BLaER1 (cell line): ENCODE measurements at regions not wholly inside any gene's neighbourhood (a gene's known extent, or its start where the extent isn't known, plus 50 kb on each side); places are given as distances from the start of the nearest gene placed in this dataset.

ENCODE experiments used
- H3K27ac ChIP-seq: shearing (Covaris generic); formaldehyde crosslinking; 2 replicates; pipeline ENCODE4 v1.8.1; 2022
- H3K27me3 ChIP-seq: shearing (Covaris generic); formaldehyde crosslinking; 2 replicates; pipeline ENCODE4 v1.8.1; 2022
- H3K36me3 ChIP-seq: shearing (Covaris generic); formaldehyde crosslinking; 2 replicates; pipeline ENCODE4 v1.8.1; 2022
- H3K4me1 ChIP-seq: shearing (Covaris generic); formaldehyde crosslinking; 2 replicates; pipeline ENCODE4 v1.8.1; 2022
- H3K4me2 ChIP-seq: shearing (Covaris generic); formaldehyde crosslinking; 2 replicates; pipeline ENCODE4 v1.8.1; 2022
- H3K4me3 ChIP-seq: shearing (Covaris generic); formaldehyde crosslinking; 2 replicates; pipeline ENCODE4 v1.8.1; 2022
- H3K9ac ChIP-seq: shearing (Covaris generic); formaldehyde crosslinking; 2 replicates; pipeline ENCODE4 v1.8.1; 2022
- H3K9me3 ChIP-seq: shearing (Covaris generic); formaldehyde crosslinking; 2 replicates; pipeline ENCODE4 v1.8.1; 2022
- H4K20me1 ChIP-seq: shearing (Covaris generic); formaldehyde crosslinking; 2 replicates; pipeline ENCODE4 v1.8.1; 2022
- Cebpa-rat ChIP-seq: shearing (Covaris generic); IDR thresholded peaks from 2 replicates; pipeline ENCODE4 v1.8.1; 2022

- Histone ChIP-seq H3K9me3 (no peaks in the 10 kb centered on the region), H3K4me1 (peaks cover 73% of the 10 kb centered on the region)
- TF ChIP-seq Cebpa-rat, result no peak
Observed at GRCh38 chr1:4021974-4022268, 121.8 kb upstream of the C1orf174 start.

GRCh38 chr1:4022715-4023114 lies 122.6 kb upstream of the C1orf174 start:
- Histone ChIP-seq H3K36me3 (no peaks in the 10 kb centered on the region), H3K4me2 (peak overlapping the region; percentile 85), H3K4me3 (no peak overlapping the region), H4K20me1 (no peaks in the 10 kb centered on the region), H3K27me3 (no peaks in the 10 kb centered on the region), H3K27ac (0 out of 2 replicates have a peak overlapping the region, but pooled peaks have one; percentile 4), H3K9ac (no peak overlapping the region), H3K4me1 (peaks cover 72% of the 10 kb centered on the region), H3K9me3 (no peaks in the 10 kb centered on the region)
- TF ChIP-seq Cebpa-rat, result no peak

More at GRCh38 chr1:4021974-4022268, 121.8 kb upstream of the C1orf174 start:
- Histone ChIP-seq H3K4me3 (no peak overlapping the region), H3K36me3 (no peaks in the 10 kb centered on the region), H3K27ac (no peak overlapping the region), H4K20me1 (no peaks in the 10 kb centered on the region), H3K4me2 (no peak overlapping the region), H3K9ac (no peak overlapping the region), H3K27me3 (no peaks in the 10 kb centered on the region)

GRCh38 chr1:4023678-4024077 lies 123.6 kb upstream of the C1orf174 start:
- Histone ChIP-seq H3K4me2 (peak overlapping the region; percentile 85), H4K20me1 (no peaks in the 10 kb centered on the region), H3K27me3 (no peaks in the 10 kb centered on the region), H3K9me3 (no peaks in the 10 kb centered on the region), H3K36me3 (no peaks in the 10 kb centered on the region), H3K4me1 (peaks cover 72% of the 10 kb centered on the region), H3K4me3 (no peak overlapping the region), H3K27ac (peak overlapping the region; percentile 38; the same call in 1 of the 2 replicates), H3K9ac (0 out of 2 replicates have a peak overlapping the region, but pooled peaks have one; percentile 10)
- no peak for TF ChIP-seq Cebpa-rat

- H4K20me1 ChIP-seq, result no peaks in the 10 kb centered on the region
- no peaks in the 10 kb centered on the region for H3K9me3 ChIP-seq
- H3K27me3 ChIP-seq, result no peaks in the 10 kb centered on the region
- no peaks in the 10 kb centered on the region for H3K36me3 ChIP-seq
- no peak for TF ChIP-seq Cebpa-rat
- H3K4me2 ChIP-seq, result peak overlapping the region; percentile 98
- H3K4me3 ChIP-seq, result no peak overlapping the region
- H3K9ac ChIP-seq, result no peak overlapping the region
- H3K4me1 ChIP-seq, result peaks cover 79% of the 10 kb centered on the region
- H3K27ac ChIP-seq, result no peak overlapping the region
Observed at GRCh38 chr1:4024811-4025210, 124.7 kb upstream of the C1orf174 start.

GRCh38 chr1:4025752-4026151 lies 125.7 kb upstream of the C1orf174 start:
- peak overlapping the region; percentile 98 for H3K4me2 ChIP-seq
- no peaks in the 10 kb centered on the region for H4K20me1 ChIP-seq
- H3K9me3 ChIP-seq, result peaks cover 3% of the 10 kb centered on the region; the same call in 1 of the 2 replicates
- no peaks in the 10 kb centered on the region for H3K36me3 ChIP-seq
- H3K4me1 ChIP-seq, result peaks cover 83% of the 10 kb centered on the region
- no peaks in the 10 kb centered on the region for H3K27me3 ChIP-seq
- TF ChIP-seq Cebpa-rat, result no peak
- H3K27ac ChIP-seq, result 0 out of 2 replicates have a peak overlapping the region, but pooled peaks have one; percentile 54
- no peak overlapping the region for H3K9ac ChIP-seq
- H3K4me3 ChIP-seq, result no peak overlapping the region

- TF ChIP-seq Cebpa-rat, result no peak
- Histone ChIP-seq H3K27ac (peak overlapping the region; percentile 81), H3K4me3 (peak overlapping the region; percentile 58)
Observed at GRCh38 chr1:4027008-4027407, 126.9 kb upstream of the C1orf174 start.

GRCh38 chr1:4027492-4028138 lies 127.5 kb upstream of the C1orf174 start:
- Histone ChIP-seq H3K9me3 (peaks cover 21% of the 10 kb centered on the region), H3K9ac (peak overlapping the region; percentile 68; the same call in 1 of the 2 replicates), H3K4me3 (peak overlapping the region; percentile 58), H4K20me1 (no peaks in the 10 kb centered on the region), H3K4me1 (peaks cover 72% of the 10 kb centered on the region), H3K36me3 (no peaks in the 10 kb centered on the region), H3K4me2 (peak overlapping the region; percentile 98), H3K27me3 (no peaks in the 10 kb centered on the region), H3K27ac (peak overlapping the region; percentile 81)
- TF ChIP-seq Cebpa-rat, result no peak

More at GRCh38 chr1:4027008-4027407, 126.9 kb upstream of the C1orf174 start:
- Histone ChIP-seq H3K36me3 (no peaks in the 10 kb centered on the region), H3K9me3 (peaks cover 15% of the 10 kb centered on the region), H3K4me2 (peak overlapping the region; percentile 98), H4K20me1 (no peaks in the 10 kb centered on the region), H3K4me1 (peaks cover 75% of the 10 kb centered on the region), H3K9ac (peak overlapping the region; percentile 68), H3K27me3 (no peaks in the 10 kb centered on the region)

GRCh38 chr1:4028139-4028501 lies 128.0 kb upstream of the C1orf174 start:
- Histone ChIP-seq H4K20me1 (no peaks in the 10 kb centered on the region), H3K36me3 (no peaks in the 10 kb centered on the region), H3K9me3 (peaks cover 23% of the 10 kb centered on the region), H3K27me3 (no peaks in the 10 kb centered on the region), H3K4me2 (peak overlapping the region; percentile 98), H3K4me1 (peaks cover 69% of the 10 kb centered on the region), H3K4me3 (0 out of 2 replicates have a peak overlapping the region, but pooled peaks have one; percentile 58), H3K9ac (peak overlapping the region; percentile 18; the same call in 1 of the 2 replicates), H3K27ac (peak overlapping the region; percentile 70)
- no peak for TF ChIP-seq Cebpa-rat

- H3K4me1 ChIP-seq, result peaks cover 65% of the 10 kb centered on the region
- H3K36me3 ChIP-seq, result no peaks in the 10 kb centered on the region
- no peak for TF ChIP-seq Cebpa-rat
- H3K4me3 ChIP-seq, result no peak overlapping the region
- no peaks in the 10 kb centered on the region for H3K27me3 ChIP-seq
- H3K9ac ChIP-seq, result no peak overlapping the region
- no peak overlapping the region for H3K27ac ChIP-seq
- peak overlapping the region; percentile 16; the same call in 1 of the 2 replicates for H3K4me2 ChIP-seq
- H3K9me3 ChIP-seq, result peaks cover 23% of the 10 kb centered on the region
- no peaks in the 10 kb centered on the region for H4K20me1 ChIP-seq
Observed at GRCh38 chr1:4029376-4029775, 129.3 kb upstream of the C1orf174 start.

- H3K4me3 ChIP-seq, result no peak overlapping the region
- no peak for TF ChIP-seq Cebpa-rat
- no peaks in the 10 kb centered on the region for H3K36me3 ChIP-seq
- H3K27ac ChIP-seq, result no peak overlapping the region
- peaks cover 58% of the 10 kb centered on the region for H3K4me1 ChIP-seq
- peaks cover 23% of the 10 kb centered on the region for H3K9me3 ChIP-seq
- no peak overlapping the region for H3K4me2 ChIP-seq
- no peak overlapping the region for H3K9ac ChIP-seq
- no peaks in the 10 kb centered on the region for H4K20me1 ChIP-seq
- no peaks in the 10 kb centered on the region for H3K27me3 ChIP-seq
Observed at GRCh38 chr1:4032571-4032970, 132.5 kb upstream of the C1orf174 start.
